HepG2 (cell line): ENCODE measurements at regions not wholly inside any gene's neighbourhood (a gene's known extent, or its start where the extent isn't known, plus 50 kb on each side); places are given as distances from the start of the nearest gene placed in this dataset.

Source experiments
- ATAC-seq: fragments of 200-7000 bp; cut with Tn5 transposase; 3 replicates; pipeline ENCODE4 v1.9.1; 2020; ENCODE audit warnings: mild to moderate bottlenecking, moderate library complexity
- BruUV-seq: library from RNA; stranded (reverse); fragments of 400-500 nt; replicated peaks from 2 replicates; lab custom pipeline; 2021; lab: Mats Ljungman, UMichigan
- CTCF ChIA-PET: fragments of 300-600 bp; formaldehyde crosslinking; extraction: SDS; loops from one replicate; lab custom pipeline; 2021; ENCODE audit warnings: low total read pairs, inconsistent platforms, low intra/inter-chr PET ratio; lab: Yijun Ruan, JAX
- POLR2A ChIA-PET: fragments of 350-600 bp; sonication (Branson Sonifier 250); formaldehyde crosslinking; loops from one replicate; lab custom pipeline; 2020; ENCODE audit warnings: antibody characterized with exemption, inconsistent platforms; lab: Yijun Ruan, JAX
- DNase-seq: peaks from one replicate; pipeline ENCODE4 v3.0.0-alpha.2; 2015; ENCODE audit warnings: low spot score
- FAIRE-seq: peaks from 3 replicates; lab custom pipeline; 2011; peaks lifted over from hg19 to GRCh38; lab: Jason Lieb, UNC
- H2AFZ ChIP-seq: one replicate; pipeline ENCODE4 v1.6.1; 2011; ENCODE audit warnings: low read length, inconsistent platforms
- H3K27ac ChIP-seq: fragments of 300-600 bp; 3 replicates; pipeline ENCODE4 v1.8.0; 2011; ENCODE audit warnings: mixed run types, mild to moderate bottlenecking, mixed read lengths, low read length, inconsistent platforms; ENCODE audit not compliant: insufficient read depth; ENCODE audit errors: extremely low read length
- H3K27me3 ChIP-seq, 2 experiments: fragments of 200-600 bp in 1 of 2; 2 replicates in 1 of 2; 3 replicates in 1 of 2; pipeline versions ENCODE4 v1.6.0 to v1.8.0; 2011; ENCODE audit warnings: low read length in 2 of 2, mild to moderate bottlenecking in 2 of 2, moderate library complexity in 2 of 2, inconsistent platforms in 1 of 2; ENCODE audit not compliant: insufficient read depth in 2 of 2, control insufficient read depth in 1 of 2
- H3K36me3 ChIP-seq, 2 experiments: fragments of 200-600 bp in 1 of 2; replicated peaks in 1 of 2; 2 replicates in 1 of 2; 3 replicates in 1 of 2; pipeline versions ENCODE4 v1.5.1 to v1.8.0; 2011; ENCODE audit warnings: low read length in 2 of 2, inconsistent platforms in 1 of 2; ENCODE audit not compliant: insufficient read depth in 2 of 2, control insufficient read depth in 1 of 2
- H3K4me1 ChIP-seq: 2 replicates; pipeline ENCODE4 v1.5.1; 2012; ENCODE audit warnings: low read length, inconsistent platforms; ENCODE audit not compliant: insufficient read depth
- H3K4me2 ChIP-seq: 2 replicates; pipeline ENCODE4 v1.6.0; 2011; ENCODE audit warnings: low read depth, low read length, inconsistent platforms
- H3K4me3 ChIP-seq, 3 experiments: fragments of 200-600 bp in 1 of 3; sonication (generic), shearing (Covaris generic) in 1 of 3; replicated peaks in 1 of 3; 2 replicates each; pipeline ENCODE4 v1.5.1; 2011 to 2016; ENCODE audit warnings: low read length in 3 of 3, inconsistent platforms in 2 of 3, low read depth in 2 of 3, mild to moderate bottlenecking in 2 of 3, control low read depth in 1 of 3, mixed read lengths in 1 of 3; ENCODE audit not compliant: insufficient read depth in 1 of 3
- H3K79me2 ChIP-seq: one replicate; pipeline ENCODE4 v1.6.1; 2011; ENCODE audit warnings: low read length, inconsistent platforms; ENCODE audit not compliant: insufficient read depth
- H3K9ac ChIP-seq: 2 replicates; pipeline ENCODE4 v1.6.0; 2011; ENCODE audit warnings: mild to moderate bottlenecking, low read depth, low read length, inconsistent platforms; ENCODE audit not compliant: insufficient read depth
- H3K9me3 ChIP-seq: 2 replicates; pipeline ENCODE4 v1.5.1; 2012; ENCODE audit warnings: mild to moderate bottlenecking, low read length
- H4K20me1 ChIP-seq: 2 replicates; pipeline ENCODE4 v1.6.0; 2011; ENCODE audit warnings: inconsistent platforms, mild to moderate bottlenecking, low read length, moderate library complexity; ENCODE audit not compliant: insufficient read depth
- GABPB1 ChIP-seq: IDR thresholded peaks from 2 replicates; pipeline ENCODE4 v1.6.1; 2016; ENCODE audit warnings: mild to moderate bottlenecking, missing genetic modification reagents, moderate library complexity, missing compliant biosample characterization
- GPN1 ChIP-seq: sonication (generic); formaldehyde crosslinking; IDR thresholded peaks from 2 replicates; pipeline ENCODE4 v1.5.1; 2020; ENCODE audit warnings: missing genetic modification reagents, borderline replicate concordance
- MXI1 ChIP-seq: IDR thresholded peaks from 3 replicates; pipeline ENCODE4 v1.6.1; 2012; ENCODE audit warnings: low read depth, low read length, inconsistent platforms, borderline replicate concordance
- TGIF2 ChIP-seq: IDR thresholded peaks from 2 replicates; pipeline ENCODE4 v1.6.1; 2016; ENCODE audit warnings: control low read depth, missing compliant biosample characterization
- ZBTB3 ChIP-seq: sonication (generic); formaldehyde crosslinking; IDR thresholded peaks from 2 replicates; pipeline ENCODE4 v1.4.0; 2020; ENCODE audit warnings: low read depth, mild to moderate bottlenecking, moderate library complexity, missing genetic modification reagents, borderline replicate concordance
- ZFAT ChIP-seq: sonication (generic); formaldehyde crosslinking; conservative IDR thresholded peaks from 2 replicates; pipeline ENCODE4 v1.8.1; 2023; ENCODE audit warnings: missing genetic modification reagents, inconsistent platforms
- ZNF10 ChIP-seq: sonication (generic); formaldehyde crosslinking; IDR thresholded peaks from 2 replicates; pipeline ENCODE4 v1.4.0; 2020; ENCODE audit warnings: mild to moderate bottlenecking, low read depth, missing genetic modification reagents, borderline replicate concordance
- ZNF33B ChIP-seq: sonication (generic); formaldehyde crosslinking; IDR thresholded peaks from 2 replicates; pipeline ENCODE4 v1.5.1; 2020; ENCODE audit warnings: mild to moderate bottlenecking, missing genetic modification reagents
- ZNF362 ChIP-seq: sonication (generic); formaldehyde crosslinking; IDR thresholded peaks from 2 replicates; pipeline ENCODE4 v1.4.0; 2020; ENCODE audit warnings: missing genetic modification reagents, mild to moderate bottlenecking, borderline replicate concordance
- ZNF839 ChIP-seq: sonication (generic); formaldehyde crosslinking; IDR thresholded peaks from 2 replicates; pipeline ENCODE4 v1.4.0; 2020; ENCODE audit warnings: missing genetic modification reagents, mild to moderate bottlenecking, borderline replicate concordance
- WGBS: methylation state at CpG from one replicate; pipeline ENCODE4 v1.1.6; 2017; ENCODE audit warnings: low lambda C conversion rate; 5-methylcytosine and 5-hydroxymethylcytosine counted together
- in situ Hi-C: cut with HindIII; loops from 2 replicates; pipeline ENCODE4 v1.10.0; 2017; ENCODE audit warnings: low pct_unique_long_range_greater_than_20kb; ENCODE audit not compliant: extremely low pct_ligation_motif_present
- intact Hi-C: fragments of 100-400 bp; cut with micrococcal nuclease; formaldehyde crosslinking; loops from one replicate; pipeline ENCODE4 v1.10.0; 2022; ENCODE audit not compliant: unreplicated experiment
- TF ChIP-seq, protein P1 (sequence below): sonication (generic); formaldehyde crosslinking; IDR thresholded peaks from 2 replicates; pipeline ENCODE4 v1.8.0; 2022; ENCODE audit warnings: missing genetic modification reagents, mild to moderate bottlenecking, borderline replicate concordance

DNA sequence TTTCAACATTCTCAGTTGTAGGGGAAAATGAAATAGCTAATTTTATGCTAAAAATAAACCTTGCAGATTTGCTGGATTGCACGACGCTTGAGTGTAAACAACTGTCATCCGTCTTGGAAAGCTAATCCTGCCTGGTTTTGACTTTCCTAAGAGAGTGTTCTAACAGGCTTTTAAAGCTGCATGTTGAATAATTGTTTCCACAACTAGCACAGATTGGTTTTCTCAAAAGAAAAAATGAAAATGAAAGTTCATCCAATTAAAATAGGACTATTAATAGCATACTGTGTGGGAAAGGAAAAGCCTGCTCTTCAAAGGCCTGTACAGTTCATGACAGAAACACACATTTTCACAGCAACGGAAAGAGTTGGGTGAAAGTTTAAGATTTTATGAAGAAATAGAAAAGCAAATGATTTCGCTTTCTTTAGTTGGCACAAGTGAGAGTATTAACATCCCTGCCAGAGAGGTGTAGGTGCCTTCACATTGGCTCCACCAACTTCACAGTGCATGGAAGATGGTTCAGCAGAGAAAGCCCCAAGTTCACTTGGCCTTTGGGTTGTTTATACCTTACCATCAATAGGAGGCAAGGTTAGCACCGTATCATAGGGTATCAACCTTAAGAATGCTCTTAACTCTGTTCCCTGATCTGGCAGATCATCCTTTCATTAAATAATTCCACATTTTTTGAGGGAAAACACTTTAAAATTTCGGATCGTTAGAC lies 140.0 kb upstream of the GUCY1A1 start:
- Histone ChIP-seq H3K4me2 (no peak overlapping the region), H3K9me3 (peaks cover 13% of the 10 kb centered on the region; the same call in 1 of the 2 replicates), H3K4me1 (no peaks in the 10 kb centered on the region), H3K27ac (no peak overlapping the region), H2AFZ (no peak overlapping the region), H3K4me3 (no peak overlapping the region), H3K36me3 (no peaks in the 10 kb centered on the region), H3K27me3 (no peaks in the 10 kb centered on the region), H4K20me1 (no peaks in the 10 kb centered on the region), H3K79me2 (no peaks in the 10 kb centered on the region), H3K9ac (no peak overlapping the region)
- ChIA-PET POLR2A (no interaction called here), CTCF (no interaction called here)
- intact Hi-C loops, result no loop called here
- TF ChIP-seq GPN1 (CRISPR knock-in tag) (no peak), ZNF839 (CRISPR knock-in tag) (no peak), GABPB1 (CRISPR knock-in tag) (no peak), TGIF2 (CRISPR knock-in tag) (no peak)
- TF ChIP-seq, protein P1, sequence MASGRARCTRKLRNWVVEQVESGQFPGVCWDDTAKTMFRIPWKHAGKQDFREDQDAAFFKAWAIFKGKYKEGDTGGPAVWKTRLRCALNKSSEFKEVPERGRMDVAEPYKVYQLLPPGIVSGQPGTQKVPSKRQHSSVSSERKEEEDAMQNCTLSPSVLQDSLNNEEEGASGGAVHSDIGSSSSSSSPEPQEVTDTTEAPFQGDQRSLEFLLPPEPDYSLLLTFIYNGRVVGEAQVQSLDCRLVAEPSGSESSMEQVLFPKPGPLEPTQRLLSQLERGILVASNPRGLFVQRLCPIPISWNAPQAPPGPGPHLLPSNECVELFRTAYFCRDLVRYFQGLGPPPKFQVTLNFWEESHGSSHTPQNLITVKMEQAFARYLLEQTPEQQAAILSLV (CRISPR knock-in tag), result no peak
- WGBS, result 20% methylated on average over 8 of the region's 8 CpGs
- BruUV-seq, result no TSS peak
- in situ Hi-C loops, result no loop called here
- FAIRE-seq (no peak), ATAC-seq (no peak), DNase-seq (no peak)

DNA sequence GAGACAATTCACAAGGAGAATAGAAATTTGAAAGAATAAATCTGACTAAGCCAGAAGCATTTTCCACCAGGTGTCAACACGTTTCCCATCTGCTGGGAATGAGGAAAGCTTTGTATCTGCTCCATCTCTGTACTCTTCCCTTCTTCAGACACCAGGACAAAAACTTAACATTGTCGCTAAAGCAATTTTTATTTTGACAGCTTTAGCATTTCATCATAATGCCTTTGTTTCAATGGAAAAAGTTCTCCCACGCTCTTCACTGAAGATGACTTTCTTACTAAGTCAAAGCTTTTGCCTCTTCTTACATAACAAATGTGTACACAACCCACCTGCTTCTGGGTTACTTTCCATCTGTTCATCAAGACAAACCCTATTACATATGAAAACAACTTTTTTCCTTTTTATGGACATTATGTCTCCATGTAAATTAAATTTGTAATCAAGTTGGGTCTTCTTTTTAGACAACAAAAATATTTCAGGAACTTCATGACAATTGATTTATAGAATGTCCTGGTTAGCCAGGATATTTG lies 141.7 kb upstream of the GUCY1A1 start:
- Histone ChIP-seq H3K36me3 (no peaks in the 10 kb centered on the region), H3K4me2 (no peak overlapping the region), H3K27me3 (no peaks in the 10 kb centered on the region), H3K27ac (no peak overlapping the region), H3K4me1 (no peaks in the 10 kb centered on the region), H3K9me3 (peaks cover 26% of the 10 kb centered on the region), H4K20me1 (no peaks in the 10 kb centered on the region), H3K4me3 (no peak overlapping the region), H3K79me2 (no peaks in the 10 kb centered on the region), H2AFZ (no peak overlapping the region), H3K9ac (no peak overlapping the region)
- DNase-seq (no peak), ATAC-seq (no peak), FAIRE-seq (no peak)
- 3% methylated on average over 3 of the region's 3 CpGs for WGBS
- in situ Hi-C loops (no loop called here), intact Hi-C loops (no loop called here)
- no peak for TF ChIP-seq MXI1
- TF ChIP-seq ZNF33B (CRISPR knock-in tag), result no peak
- no peak for TF ChIP-seq ZNF10
- TF ChIP-seq ZFAT (CRISPR knock-in tag), result no peak
- TF ChIP-seq ZNF362 (CRISPR knock-in tag), result no peak
- TF ChIP-seq ZBTB3, result no peak
- ChIA-PET CTCF (no interaction called here), POLR2A (no interaction called here)
- no TSS peak for BruUV-seq
